ENCODE measurements at regions not wholly inside any gene's neighbourhood (a gene's known extent, or its start where the extent isn't known, plus 50 kb on each side); places are given as distances from the start of the nearest gene placed in this dataset.

GRCh38 chr22:49427341-49427740, 400.3 kb downstream of the BRD1 start:
- peaks cover 0 to 3% (median 0%) of the 10 kb centered on the region in 12 donors for H3K9me3 ChIP-seq
- H3K4me1 ChIP-seq: no peaks in the 10 kb centered on the region
- ATAC-seq (no peak), DNase-seq (no peak)
- peaks cover 0 to 30% (median 0%) of the 10 kb centered on the region in 9 donors for H3K27me3 ChIP-seq
- H3K36me3 ChIP-seq: no peaks in the 10 kb centered on the region
- intact Hi-C loops (cut with DNase I): no loop called here
- H3K27ac ChIP-seq: no peak overlapping the region
- TF ChIP-seq POLR2A (IDR thresholded peaks at IDR 0.05): no peak
- no peak for TF ChIP-seq CTCF (IDR thresholded peaks at IDR 0.05)
- no peak overlapping the region for H3K4me3 ChIP-seq
- WGBS, 4 donors: 73 to 85% (median 78%) methylated on average over 5 of the region's 5 CpGs

- 90 to 93% (median 91%) methylated on average over 9 of the region's 9 CpGs for WGBS, 4 donors
- H3K4me3 ChIP-seq: no peak overlapping the region
- H3K27me3 ChIP-seq: peaks cover 0 to 30% (median 0%) of the 10 kb centered on the region in 9 donors
Measured at GRCh38 chr22:49426618-49427266, 400.9 kb downstream of the BRD1 start.

GRCh38 chr22:49426098-49426497, 401.6 kb downstream of the BRD1 start:
- H3K36me3 ChIP-seq: no peaks in the 10 kb centered on the region
- H3K27me3 ChIP-seq: peaks cover 0 to 30% (median 0%) of the 10 kb centered on the region in 9 donors
- TF ChIP-seq POLR2A (IDR thresholded peaks at IDR 0.05): no peak
- intact Hi-C loops (cut with DNase I): no loop called here
- peaks cover 0 to 15% (median 3%) of the 10 kb centered on the region in 12 donors for H3K9me3 ChIP-seq
- ATAC-seq (no peak), DNase-seq (no peak)
- no peak overlapping the region for H3K4me3 ChIP-seq
- 60 to 71% (median 66%) methylated on average over 7 of the region's 7 CpGs for WGBS, 4 donors
- no peaks in the 10 kb centered on the region for H3K4me1 ChIP-seq
- H3K27ac ChIP-seq: no peak overlapping the region

More at GRCh38 chr22:49426618-49427266, 400.9 kb downstream of the BRD1 start:
- ATAC-seq (no peak), DNase-seq (no peak)
- H3K36me3 ChIP-seq: no peaks in the 10 kb centered on the region
- intact Hi-C loops (cut with DNase I): no loop called here
- H3K27ac ChIP-seq: no peak overlapping the region
- no peaks in the 10 kb centered on the region for H3K4me1 ChIP-seq
- H3K9me3 ChIP-seq: peaks cover 0 to 9% (median under 1%) of the 10 kb centered on the region in 12 donors
- TF ChIP-seq CTCF (IDR thresholded peaks at IDR 0.05) (no peak), POLR2A (IDR thresholded peaks at IDR 0.05) (no peak)

- intact Hi-C loops (cut with DNase I): no loop called here
- Histone ChIP-seq H3K9me3 (peaks cover 0 to 20% (median 6%) of the 10 kb centered on the region in 12 donors), H3K4me1 (no peaks in the 10 kb centered on the region), H3K4me3 (no peak overlapping the region), H3K27ac (no peak overlapping the region), H3K36me3 (no peaks in the 10 kb centered on the region), H3K27me3 (peaks cover 0 to 30% (median 0%) of the 10 kb centered on the region in 9 donors)
- WGBS, 4 donors: 47 to 60% (median 49%) methylated on average over 11 to 14 of the region's 14 CpGs
- DNase-seq (no peak), ATAC-seq (no peak)
- TF ChIP-seq CTCF (IDR thresholded peaks at IDR 0.05) (no peak), POLR2A (IDR thresholded peaks at IDR 0.05) (no peak)
Measured at GRCh38 chr22:49425356-49425755, 402.3 kb downstream of the BRD1 start.

GRCh38 chr22:49424893-49425270, 402.8 kb downstream of the BRD1 start:
- WGBS, 4 donors: 80 to 84% (median 82%) methylated on average over 7 to 10 of the region's 10 CpGs

More at GRCh38 chr22:49424893-49425270, 402.8 kb downstream of the BRD1 start:
- Histone ChIP-seq H3K9me3 (peaks cover 0 to 20% (median 6%) of the 10 kb centered on the region in 12 donors), H3K4me1 (no peaks in the 10 kb centered on the region), H3K27me3 (peaks cover 0 to 30% (median 0%) of the 10 kb centered on the region in 9 donors), H3K36me3 (no peaks in the 10 kb centered on the region), H3K27ac (no peak overlapping the region), H3K4me3 (no peak overlapping the region)
- intact Hi-C loops (cut with DNase I): no loop called here
- DNase-seq (no peak), ATAC-seq (no peak)
- TF ChIP-seq CTCF (IDR thresholded peaks at IDR 0.05): no peak
- no peak for TF ChIP-seq POLR2A (IDR thresholded peaks at IDR 0.05)

Measured in heart left ventricle (tissue), 16 donors.